Liver (tissue), 3 donors: ENCODE measurements at regions not wholly inside any gene's neighbourhood (a gene's known extent, or its start where the extent isn't known, plus 50 kb on each side); places are given as distances from the start of the nearest gene placed in this dataset.

Experiments
- FOXA1 ChIP-seq: IDR thresholded peaks from 2 replicates; pipeline ENCODE4 v1.6.1; 2016; ENCODE audit warnings: antibody characterized with exemption
- GABPA ChIP-seq, 2 donors: IDR thresholded peaks in 1 of 2; conservative IDR thresholded peaks in 1 of 2; 2 replicates each; pipeline ENCODE4 v1.6.1; 2016; ENCODE audit warnings: antibody characterized with exemption in 2 of 2, mild to moderate bottlenecking in 1 of 2, moderate library complexity in 1 of 2
- JUND ChIP-seq, 2 donors: IDR thresholded peaks; 2 replicates each; pipeline ENCODE4 v1.6.1; 2016; ENCODE audit warnings: antibody characterized with exemption in 2 of 2
- RAD21 ChIP-seq, 2 donors: IDR thresholded peaks; 2 replicates each; pipeline ENCODE4 v1.6.1; 2016; ENCODE audit warnings: antibody characterized with exemption in 2 of 2, mild to moderate bottlenecking in 2 of 2
- SP1 ChIP-seq: IDR thresholded peaks from 2 replicates; pipeline ENCODE4 v1.6.1; 2018; ENCODE audit warnings: antibody characterized with exemption, mild to moderate bottlenecking
- TAF1 ChIP-seq: conservative IDR thresholded peaks from 2 replicates; pipeline ENCODE4 v1.6.1; 2016; ENCODE audit warnings: antibody characterized with exemption, mild to moderate bottlenecking
- YY1 ChIP-seq: IDR thresholded peaks from 2 replicates; pipeline ENCODE4 v1.6.1; 2016; ENCODE audit warnings: antibody characterized with exemption, mild to moderate bottlenecking
- TF ChIP-seq, protein P1 (sequence below): fragments of 150-350 bp; IDR thresholded peaks from 2 replicates; pipeline ENCODE4 v1.5.1; 2017; ENCODE audit warnings: improper control_type of control experiment, low read depth, low read length; ENCODE audit not compliant: missing input control
- TF ChIP-seq, protein P2 (sequence below): IDR thresholded peaks from 2 replicates; pipeline ENCODE4 v1.6.1; 2016; ENCODE audit warnings: antibody characterized with exemption
- TF ChIP-seq, protein P3 (sequence below): IDR thresholded peaks from 2 replicates; pipeline ENCODE4 v1.6.1; 2016; ENCODE audit warnings: antibody characterized with exemption
- TF ChIP-seq, protein P4 (sequence below): IDR thresholded peaks from 2 replicates; pipeline ENCODE4 v1.6.1; 2016; ENCODE audit warnings: antibody characterized with exemption, mild to moderate bottlenecking
- donor health status: healthy.
- donor health status: healthy.

DNA sequence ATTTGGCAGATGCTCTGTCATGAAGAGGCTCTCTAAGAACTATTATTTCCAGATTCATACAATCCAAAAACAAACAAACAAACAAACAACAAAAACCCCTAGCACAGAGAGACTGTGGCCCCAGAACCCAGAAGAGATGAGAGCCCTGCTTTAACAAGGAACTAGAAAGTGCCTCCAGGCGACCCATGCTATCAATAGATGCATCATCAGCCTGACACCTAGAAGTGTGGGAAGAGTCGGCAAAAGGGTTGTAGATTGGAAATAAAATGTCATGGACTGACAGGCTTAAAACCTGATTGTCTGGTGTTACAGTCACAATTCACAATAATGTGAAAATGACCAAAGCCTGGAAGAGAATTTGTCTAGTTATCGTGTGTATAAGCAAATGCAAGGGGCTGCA lies 50.6 kb upstream of the FLRT2 start:
- TF ChIP-seq, protein P1, sequence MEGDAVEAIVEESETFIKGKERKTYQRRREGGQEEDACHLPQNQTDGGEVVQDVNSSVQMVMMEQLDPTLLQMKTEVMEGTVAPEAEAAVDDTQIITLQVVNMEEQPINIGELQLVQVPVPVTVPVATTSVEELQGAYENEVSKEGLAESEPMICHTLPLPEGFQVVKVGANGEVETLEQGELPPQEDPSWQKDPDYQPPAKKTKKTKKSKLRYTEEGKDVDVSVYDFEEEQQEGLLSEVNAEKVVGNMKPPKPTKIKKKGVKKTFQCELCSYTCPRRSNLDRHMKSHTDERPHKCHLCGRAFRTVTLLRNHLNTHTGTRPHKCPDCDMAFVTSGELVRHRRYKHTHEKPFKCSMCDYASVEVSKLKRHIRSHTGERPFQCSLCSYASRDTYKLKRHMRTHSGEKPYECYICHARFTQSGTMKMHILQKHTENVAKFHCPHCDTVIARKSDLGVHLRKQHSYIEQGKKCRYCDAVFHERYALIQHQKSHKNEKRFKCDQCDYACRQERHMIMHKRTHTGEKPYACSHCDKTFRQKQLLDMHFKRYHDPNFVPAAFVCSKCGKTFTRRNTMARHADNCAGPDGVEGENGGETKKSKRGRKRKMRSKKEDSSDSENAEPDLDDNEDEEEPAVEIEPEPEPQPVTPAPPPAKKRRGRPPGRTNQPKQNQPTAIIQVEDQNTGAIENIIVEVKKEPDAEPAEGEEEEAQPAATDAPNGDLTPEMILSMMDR = no peak
- TF ChIP-seq RAD21 (IDR thresholded peaks at IDR 0.05) (no peak), GABPA (IDR thresholded peaks at IDR 0.05 in 1 of 2, conservative IDR thresholded peaks at IDR 0.05 in 1 of 2) (no peak), YY1 (no peak), SP1 (no peak), JUND (IDR thresholded peaks at IDR 0.05) (no peak), FOXA1 (no peak), TAF1 (no peak)
- TF ChIP-seq, protein P2, sequence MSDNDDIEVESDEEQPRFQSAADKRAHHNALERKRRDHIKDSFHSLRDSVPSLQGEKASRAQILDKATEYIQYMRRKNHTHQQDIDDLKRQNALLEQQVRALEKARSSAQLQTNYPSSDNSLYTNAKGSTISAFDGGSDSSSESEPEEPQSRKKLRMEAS = no peak
- TF ChIP-seq, protein P3, sequence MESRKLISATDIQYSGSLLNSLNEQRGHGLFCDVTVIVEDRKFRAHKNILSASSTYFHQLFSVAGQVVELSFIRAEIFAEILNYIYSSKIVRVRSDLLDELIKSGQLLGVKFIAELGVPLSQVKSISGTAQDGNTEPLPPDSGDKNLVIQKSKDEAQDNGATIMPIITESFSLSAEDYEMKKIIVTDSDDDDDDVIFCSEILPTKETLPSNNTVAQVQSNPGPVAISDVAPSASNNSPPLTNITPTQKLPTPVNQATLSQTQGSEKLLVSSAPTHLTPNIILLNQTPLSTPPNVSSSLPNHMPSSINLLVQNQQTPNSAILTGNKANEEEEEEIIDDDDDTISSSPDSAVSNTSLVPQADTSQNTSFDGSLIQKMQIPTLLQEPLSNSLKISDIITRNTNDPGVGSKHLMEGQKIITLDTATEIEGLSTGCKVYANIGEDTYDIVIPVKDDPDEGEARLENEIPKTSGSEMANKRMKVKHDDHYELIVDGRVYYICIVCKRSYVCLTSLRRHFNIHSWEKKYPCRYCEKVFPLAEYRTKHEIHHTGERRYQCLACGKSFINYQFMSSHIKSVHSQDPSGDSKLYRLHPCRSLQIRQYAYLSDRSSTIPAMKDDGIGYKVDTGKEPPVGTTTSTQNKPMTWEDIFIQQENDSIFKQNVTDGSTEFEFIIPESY = no peak
- TF ChIP-seq, protein P4, sequence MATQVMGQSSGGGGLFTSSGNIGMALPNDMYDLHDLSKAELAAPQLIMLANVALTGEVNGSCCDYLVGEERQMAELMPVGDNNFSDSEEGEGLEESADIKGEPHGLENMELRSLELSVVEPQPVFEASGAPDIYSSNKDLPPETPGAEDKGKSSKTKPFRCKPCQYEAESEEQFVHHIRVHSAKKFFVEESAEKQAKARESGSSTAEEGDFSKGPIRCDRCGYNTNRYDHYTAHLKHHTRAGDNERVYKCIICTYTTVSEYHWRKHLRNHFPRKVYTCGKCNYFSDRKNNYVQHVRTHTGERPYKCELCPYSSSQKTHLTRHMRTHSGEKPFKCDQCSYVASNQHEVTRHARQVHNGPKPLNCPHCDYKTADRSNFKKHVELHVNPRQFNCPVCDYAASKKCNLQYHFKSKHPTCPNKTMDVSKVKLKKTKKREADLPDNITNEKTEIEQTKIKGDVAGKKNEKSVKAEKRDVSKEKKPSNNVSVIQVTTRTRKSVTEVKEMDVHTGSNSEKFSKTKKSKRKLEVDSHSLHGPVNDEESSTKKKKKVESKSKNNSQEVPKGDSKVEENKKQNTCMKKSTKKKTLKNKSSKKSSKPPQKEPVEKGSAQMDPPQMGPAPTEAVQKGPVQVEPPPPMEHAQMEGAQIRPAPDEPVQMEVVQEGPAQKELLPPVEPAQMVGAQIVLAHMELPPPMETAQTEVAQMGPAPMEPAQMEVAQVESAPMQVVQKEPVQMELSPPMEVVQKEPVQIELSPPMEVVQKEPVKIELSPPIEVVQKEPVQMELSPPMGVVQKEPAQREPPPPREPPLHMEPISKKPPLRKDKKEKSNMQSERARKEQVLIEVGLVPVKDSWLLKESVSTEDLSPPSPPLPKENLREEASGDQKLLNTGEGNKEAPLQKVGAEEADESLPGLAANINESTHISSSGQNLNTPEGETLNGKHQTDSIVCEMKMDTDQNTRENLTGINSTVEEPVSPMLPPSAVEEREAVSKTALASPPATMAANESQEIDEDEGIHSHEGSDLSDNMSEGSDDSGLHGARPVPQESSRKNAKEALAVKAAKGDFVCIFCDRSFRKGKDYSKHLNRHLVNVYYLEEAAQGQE = no peak
